ENCODE measurements at regions not wholly inside any gene's neighbourhood (a gene's known extent, or its start where the extent isn't known, plus 50 kb on each side); places are given as distances from the start of the nearest gene placed in this dataset.

DNA sequence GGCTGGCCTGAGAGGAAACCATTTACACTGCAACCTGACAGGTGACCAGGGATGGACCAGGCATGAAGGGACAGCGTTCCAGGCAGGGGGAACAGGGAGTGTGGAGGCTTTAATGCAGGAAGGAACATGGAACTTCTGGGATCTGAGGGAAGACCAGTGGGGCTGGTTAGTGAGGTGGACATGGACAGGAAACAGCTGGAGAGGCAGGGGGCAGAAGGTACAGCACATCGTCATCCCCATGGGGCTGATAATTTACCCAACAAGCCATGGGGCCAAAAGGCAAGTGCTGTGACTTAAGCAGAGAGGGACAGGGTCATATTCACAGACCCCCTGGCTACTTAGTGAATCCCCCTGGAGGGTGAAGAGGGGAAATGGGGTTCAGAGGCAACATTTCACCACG, 77.0 kb upstream of the LARS2 start:
- TF ChIP-seq POLR2A (IDR thresholded peaks at IDR 0.05; ENCODE audit: borderline replicate concordance, extremely low read depth, insufficient read depth, insufficient read length): no peak
- no peak for TF ChIP-seq ZNF274 (IDR thresholded peaks at IDR 0.05; ENCODE audit: low read depth, low read length)
- TF ChIP-seq, protein P1, sequence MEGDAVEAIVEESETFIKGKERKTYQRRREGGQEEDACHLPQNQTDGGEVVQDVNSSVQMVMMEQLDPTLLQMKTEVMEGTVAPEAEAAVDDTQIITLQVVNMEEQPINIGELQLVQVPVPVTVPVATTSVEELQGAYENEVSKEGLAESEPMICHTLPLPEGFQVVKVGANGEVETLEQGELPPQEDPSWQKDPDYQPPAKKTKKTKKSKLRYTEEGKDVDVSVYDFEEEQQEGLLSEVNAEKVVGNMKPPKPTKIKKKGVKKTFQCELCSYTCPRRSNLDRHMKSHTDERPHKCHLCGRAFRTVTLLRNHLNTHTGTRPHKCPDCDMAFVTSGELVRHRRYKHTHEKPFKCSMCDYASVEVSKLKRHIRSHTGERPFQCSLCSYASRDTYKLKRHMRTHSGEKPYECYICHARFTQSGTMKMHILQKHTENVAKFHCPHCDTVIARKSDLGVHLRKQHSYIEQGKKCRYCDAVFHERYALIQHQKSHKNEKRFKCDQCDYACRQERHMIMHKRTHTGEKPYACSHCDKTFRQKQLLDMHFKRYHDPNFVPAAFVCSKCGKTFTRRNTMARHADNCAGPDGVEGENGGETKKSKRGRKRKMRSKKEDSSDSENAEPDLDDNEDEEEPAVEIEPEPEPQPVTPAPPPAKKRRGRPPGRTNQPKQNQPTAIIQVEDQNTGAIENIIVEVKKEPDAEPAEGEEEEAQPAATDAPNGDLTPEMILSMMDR (IDR thresholded peaks at IDR 0.05 in 2 of 3, conservative IDR thresholded peaks at IDR 0.05 in 1 of 3; ENCODE audit: borderline replicate concordance in 1 of 3, insufficient read depth in 1 of 3, low read depth in 2 of 3, low read length in 2 of 3): no peak
- TF ChIP-seq MAX (IDR thresholded peaks at IDR 0.05): no peak
- no peak for TF ChIP-seq EZH2phosphoT487 (IDR thresholded peaks at IDR 0.05; ENCODE audit: borderline replicate concordance)
- TF ChIP-seq REST (IDR thresholded peaks at IDR 0.05; ENCODE audit: low read depth): no peak
- no peak for TF ChIP-seq EZH2 (IDR thresholded peaks at IDR 0.05)

All from HCT116 (cell line).